NCI-H2196 treated with DMSO at 0.1 percent for 48 hours (cell line): ENCODE measurements at regions not wholly inside any gene's neighbourhood (a gene's known extent, or its start where the extent isn't known, plus 50 kb on each side); places are given as distances from the start of the nearest gene placed in this dataset.
"Not testable (repeated sequence)": the region's sequence is repeated elsewhere in the genome, so short reads cannot be mapped to it uniquely, and the experiment has no call there.

Source experiments
- DNase-seq: peaks from one replicate; lab custom pipeline; 2025; ENCODE audit not compliant: unreplicated experiment; lab: John Stamatoyannopoulos, UW

DNA sequence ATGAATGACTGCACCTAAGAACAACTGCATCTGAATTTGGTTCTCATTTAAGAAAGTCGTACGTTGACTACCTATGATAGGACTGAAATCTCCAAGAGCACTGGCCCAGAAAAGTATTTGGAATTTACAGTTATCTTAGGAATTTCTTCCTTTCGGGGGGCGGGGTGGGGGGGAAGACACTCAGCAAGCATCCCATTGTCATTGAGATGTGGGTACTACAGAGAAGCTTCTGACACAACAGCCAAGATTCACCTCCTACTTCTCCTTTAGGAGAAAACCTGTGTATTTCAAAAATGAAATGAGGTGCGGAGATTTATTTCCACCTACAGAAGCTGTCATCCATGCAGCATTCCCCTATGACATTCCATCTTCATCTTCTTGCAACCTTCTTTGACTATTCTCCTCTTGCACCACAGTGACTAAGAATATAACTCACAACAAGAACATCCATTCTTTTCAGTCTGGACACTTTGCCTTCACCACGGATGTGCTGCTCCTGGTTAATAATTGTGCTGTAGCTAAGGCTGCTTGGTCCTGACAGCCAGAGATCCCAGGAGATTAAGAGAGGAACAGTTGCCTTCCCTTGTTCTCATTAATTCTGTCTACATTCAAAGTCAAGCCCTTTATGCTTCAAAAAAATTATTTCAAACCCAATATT lies 98.4 kb upstream of the FRMD4A start:
- no peak for DNase-seq

DNA sequence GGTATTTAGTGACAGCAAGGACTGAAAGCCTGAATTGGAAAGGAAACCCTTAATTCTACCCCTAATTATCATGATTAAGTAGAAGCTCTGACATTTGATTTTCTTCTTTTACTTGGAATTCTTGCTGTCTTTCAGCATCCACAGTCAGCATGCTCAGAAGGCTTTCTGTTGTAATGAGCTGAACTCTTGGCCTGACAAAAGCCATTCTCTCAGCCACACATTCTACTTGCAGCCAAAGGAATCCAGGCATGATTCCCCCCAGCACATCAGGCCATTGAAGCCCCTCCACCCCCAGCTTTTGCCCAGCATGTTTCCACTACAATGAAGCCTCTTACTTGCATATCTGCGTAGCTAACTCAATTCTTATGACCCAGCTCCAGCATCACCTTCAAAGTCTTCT lies 94.3 kb upstream of the FRMD4A start:
- no peak for DNase-seq

DNA sequence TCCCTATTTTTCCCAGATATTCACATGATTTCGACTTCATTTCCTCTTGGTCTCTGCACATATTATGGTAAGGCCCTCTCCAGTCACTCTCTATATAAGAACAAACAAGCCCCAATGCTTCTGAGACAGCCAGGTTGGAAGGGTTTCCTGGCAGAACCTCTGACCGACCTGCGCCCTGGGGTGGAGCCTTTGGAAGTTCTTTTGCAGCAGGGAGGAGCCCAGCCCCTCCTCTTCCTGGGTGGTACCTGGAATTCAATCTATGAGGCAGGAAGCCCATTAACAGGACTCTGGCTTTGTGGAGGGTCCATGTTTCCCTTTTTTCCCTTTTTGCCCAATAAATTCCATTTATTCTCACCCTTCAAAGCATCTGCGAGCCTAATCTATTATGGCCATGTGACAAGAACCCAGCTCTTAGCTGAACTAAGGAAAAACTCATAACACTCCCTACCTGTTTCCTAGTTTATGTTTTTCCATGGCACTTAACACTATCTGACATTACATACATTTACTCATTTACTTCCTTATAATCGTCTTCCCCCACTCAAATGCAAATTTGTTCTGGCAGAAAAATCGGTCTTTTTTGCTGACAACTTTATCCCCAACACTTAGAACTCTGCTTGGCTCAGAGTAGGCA lies 92.5 kb upstream of the FRMD4A start:
- no peak for DNase-seq

DNA sequence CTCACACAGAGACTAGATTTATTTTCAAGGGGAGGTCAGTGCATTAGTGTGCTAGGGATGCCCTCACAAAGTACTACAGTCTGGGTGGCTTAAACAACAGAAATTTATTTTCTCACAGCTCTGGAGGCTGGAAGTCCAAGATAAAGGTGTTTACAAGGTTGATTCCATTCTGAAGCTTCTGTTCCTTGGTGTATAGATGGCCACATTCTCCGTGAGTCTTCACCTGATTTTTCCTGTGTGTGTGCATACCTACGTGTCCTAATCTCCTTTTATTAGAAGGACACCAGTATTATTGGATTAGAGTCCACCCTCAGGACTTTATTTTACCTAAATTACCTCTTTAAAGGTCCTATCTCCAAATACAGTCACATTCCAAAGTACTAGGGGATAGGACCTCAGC lies 91.7 kb upstream of the FRMD4A start:
- DNase-seq, result no peak

DNA sequence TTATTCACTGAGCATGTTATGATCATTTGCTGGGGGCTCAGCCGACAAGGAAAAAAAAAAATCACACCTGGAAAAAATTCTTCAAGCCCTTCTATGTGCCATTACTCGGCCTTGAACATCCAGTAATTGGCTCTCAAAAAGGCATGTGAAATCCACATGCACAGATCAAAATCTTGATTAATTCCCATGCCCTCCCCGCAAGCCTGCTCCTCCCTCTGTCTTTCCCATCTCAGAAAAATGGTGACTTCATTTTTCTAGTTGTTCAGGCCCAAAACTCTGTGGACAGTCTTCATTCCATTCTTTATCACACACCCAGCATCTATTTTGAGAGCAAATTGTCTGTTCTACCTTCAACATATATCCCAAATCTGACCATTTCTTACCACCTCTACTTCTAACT lies 91.2 kb upstream of the FRMD4A start:
- no peak for DNase-seq

DNA sequence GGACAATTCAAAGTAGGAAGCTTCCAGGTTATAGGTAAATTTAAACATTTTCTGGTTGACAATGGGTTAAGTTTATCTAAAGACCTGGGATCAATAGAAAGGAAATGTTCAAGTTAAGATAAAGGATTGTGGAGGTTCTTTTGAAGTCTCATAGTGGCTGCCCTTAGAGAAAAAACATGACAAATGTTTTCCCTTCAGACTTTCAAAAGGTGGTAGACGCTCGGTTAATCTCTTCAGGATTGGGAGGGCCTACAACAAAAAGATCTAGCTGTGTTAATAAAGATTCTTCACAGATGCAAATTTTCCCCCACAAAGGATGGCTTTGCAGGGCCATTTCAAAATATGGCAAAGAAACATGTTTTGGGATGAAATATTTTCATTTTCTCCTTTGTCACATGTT lies 86.6 kb upstream of the FRMD4A start:
- not testable (repeated sequence) for DNase-seq

DNA sequence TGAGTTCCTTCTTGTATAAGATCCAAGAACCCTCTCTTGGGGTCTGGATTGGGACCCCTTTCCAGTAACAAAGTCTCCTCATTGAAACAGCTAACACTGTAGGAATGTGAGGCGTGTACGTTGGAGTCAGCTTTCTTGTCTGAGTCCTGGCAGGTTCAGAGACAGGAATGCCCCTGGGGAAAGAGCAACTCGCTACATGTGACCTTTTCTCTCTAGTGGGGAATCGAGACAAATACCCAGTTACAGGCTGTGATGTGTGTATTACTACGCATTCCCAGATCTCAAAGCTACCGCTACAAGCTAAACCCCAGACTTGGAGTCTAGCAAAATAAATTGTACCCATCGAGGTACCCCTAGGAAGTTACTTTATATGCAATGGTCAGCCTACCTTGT lies 85.6 kb upstream of the FRMD4A start:
- DNase-seq, result no peak

DNA sequence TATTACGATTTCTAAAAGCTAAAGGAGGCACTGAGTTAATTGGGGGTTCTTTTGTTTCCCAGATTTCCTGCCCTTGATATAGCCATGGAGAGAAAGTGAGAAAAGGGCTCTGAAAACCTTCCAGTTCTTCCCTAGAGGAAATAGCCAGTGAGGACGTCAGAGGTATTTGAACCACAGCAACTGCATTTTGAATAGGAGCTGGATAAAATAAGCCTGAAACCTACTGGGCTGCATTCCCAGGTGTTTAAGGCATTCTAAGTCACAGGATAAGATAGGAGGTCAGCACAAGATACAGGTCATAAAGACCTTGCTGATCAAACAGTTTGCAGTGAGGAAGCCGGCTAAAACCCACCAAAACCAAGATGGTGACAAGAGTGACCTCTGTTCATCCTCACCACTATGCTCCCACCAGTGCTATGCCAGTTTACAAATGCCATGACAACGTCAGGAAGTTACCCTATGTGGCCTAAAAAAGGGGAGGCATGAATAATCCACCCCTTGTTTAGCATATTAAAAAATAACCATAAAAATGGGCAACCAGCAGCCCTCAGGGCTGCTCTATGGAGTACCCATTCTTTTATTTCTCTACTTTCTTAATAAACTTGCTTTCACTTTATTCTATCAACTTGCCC lies 85.1 kb upstream of the FRMD4A start:
- DNase-seq, result no peak

DNA sequence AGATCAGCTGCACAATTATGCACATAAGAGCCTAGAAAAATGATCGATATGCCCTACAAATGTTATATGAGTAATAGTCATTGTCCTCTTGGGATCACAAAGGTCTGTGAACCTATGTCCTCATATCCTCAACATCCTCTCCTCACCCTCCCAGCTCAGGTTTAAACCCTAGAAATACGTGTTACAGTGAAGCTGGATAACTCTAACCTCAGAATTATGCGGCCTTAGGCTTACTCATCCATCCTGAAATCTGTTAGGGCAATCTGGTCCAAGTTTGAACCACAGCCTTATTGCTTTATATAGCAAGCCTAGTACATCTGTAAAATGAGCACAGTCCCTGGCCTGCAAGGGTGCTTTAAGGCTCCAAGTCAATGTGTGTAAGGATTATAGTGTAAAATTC lies 84.2 kb upstream of the FRMD4A start:
- no peak for DNase-seq

DNA sequence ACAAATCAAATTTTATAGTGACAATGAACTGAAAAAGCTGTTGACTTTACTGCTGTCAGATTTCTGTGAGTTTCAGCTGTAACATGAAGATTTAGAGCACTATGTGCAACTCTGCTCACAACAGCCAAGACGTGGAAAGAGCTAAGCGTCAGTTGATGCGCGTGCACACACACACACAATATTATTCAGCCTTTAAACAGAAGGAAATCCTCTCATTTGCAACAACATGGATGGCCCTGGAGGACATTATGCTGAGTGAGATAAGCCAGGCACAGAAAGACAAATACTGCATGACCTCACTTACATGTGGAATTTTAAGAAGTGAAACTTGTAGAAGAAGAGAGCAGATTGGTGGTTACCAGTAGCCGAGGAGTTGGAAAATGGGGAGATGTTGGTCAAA lies 82.8 kb upstream of the FRMD4A start:
- DNase-seq, result no peak

DNA sequence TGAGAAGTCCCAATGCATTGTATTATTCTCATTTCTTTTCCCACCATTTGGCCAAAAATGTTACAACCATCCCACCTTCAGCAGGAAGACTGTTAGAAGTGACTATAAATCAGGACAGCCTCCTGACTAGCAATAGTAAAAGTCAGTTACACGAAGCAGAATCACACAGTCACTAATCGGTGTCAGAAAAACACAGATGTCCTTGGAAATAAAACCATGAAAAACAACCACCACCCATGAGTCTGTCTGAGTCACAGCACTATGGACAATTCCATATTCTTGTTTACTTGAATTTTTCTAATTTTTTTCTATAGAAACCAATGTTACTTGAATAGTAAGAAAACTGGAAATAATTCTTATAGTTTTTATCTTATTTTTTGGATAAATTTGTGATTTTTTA lies 81.9 kb upstream of the FRMD4A start:
- no peak for DNase-seq

DNA sequence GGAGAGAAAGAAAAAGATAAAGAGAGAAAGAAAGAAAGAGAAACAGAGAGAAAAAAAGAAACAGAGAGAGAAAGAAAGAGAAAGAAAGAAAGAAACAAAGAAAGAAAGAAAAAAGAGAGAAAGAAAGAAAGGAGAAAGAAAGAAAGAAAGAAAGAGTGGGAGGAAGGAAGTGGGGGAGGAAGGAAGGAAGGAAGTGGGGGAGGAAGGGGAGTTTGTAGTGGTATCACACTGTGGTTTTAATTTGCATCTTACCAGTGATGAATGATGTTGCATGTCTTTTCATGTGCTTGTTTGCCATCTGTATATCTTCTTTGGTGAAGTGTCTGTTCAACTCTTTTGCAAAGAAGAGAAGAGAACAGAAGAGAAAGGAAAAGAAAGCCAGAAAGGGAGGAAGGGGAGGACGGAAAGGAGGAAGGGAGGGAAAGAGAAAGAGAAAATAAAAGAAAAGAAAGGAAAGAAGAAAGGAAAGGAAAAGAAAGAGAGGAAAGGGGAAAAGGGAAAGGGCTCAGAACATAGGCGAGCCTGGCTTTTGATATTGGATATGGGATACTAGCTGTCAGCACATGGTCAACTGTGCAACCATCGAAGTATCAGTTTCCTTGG lies 79.2 kb upstream of the FRMD4A start:
- DNase-seq, result no peak

DNA sequence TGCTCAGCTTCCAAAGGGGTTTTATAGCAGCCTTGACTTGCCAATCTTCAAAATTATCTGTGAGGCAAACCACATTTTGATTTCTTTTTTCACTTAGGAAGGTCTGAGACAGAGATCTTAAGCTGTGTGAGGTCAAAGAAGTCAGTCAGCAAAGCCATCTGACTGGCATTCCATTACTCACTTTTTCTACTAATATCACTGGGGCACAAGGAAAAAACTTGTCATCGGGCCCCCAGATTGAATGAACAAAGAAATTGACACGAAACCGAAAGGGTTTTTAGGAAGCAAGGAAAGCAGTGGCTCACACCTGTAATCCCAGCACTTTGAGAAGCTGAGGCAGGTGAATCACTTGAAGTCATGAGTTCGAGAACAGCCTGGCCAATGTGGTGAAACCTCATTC lies 78.5 kb upstream of the FRMD4A start:
- DNase-seq, result no peak

DNA sequence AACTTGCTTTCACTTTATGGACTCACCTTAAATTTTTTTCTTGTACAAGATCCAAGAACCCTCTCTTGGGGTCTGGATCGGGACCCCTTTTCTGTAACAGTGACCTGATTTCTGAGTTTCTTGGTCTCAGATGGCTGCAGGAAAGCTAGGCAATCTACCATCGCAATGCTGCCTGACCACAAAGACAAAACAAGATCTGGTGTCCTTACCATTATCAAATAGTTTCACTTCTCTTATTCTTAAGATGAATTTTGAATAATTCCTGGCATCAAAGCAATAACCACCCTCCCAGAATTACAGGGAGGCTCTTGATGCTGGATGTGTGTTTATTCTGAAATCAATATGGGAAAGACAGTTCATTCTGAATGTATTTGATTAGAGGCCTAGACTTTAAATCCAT lies 77.4 kb upstream of the FRMD4A start:
- DNase-seq, result no peak

DNA sequence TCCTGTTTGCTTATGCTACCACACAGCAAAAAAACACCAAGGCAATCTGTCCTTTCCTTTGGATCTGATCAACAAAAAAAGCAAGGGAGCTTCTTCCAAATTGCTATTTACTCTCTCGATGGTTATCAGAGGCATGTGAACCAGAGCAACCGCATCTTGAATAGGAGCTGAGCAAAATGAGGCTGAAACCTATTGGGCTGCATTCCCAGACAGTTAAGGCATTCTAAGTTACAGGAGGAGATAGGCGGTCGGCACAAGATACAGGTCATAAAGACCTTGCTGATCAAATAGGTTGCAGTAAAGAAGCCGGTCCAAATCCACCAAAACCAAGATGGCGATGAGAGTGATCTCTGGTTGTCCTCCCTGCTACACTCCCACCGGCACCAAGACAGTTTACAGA lies 76.8 kb upstream of the FRMD4A start:
- no peak for DNase-seq

DNA sequence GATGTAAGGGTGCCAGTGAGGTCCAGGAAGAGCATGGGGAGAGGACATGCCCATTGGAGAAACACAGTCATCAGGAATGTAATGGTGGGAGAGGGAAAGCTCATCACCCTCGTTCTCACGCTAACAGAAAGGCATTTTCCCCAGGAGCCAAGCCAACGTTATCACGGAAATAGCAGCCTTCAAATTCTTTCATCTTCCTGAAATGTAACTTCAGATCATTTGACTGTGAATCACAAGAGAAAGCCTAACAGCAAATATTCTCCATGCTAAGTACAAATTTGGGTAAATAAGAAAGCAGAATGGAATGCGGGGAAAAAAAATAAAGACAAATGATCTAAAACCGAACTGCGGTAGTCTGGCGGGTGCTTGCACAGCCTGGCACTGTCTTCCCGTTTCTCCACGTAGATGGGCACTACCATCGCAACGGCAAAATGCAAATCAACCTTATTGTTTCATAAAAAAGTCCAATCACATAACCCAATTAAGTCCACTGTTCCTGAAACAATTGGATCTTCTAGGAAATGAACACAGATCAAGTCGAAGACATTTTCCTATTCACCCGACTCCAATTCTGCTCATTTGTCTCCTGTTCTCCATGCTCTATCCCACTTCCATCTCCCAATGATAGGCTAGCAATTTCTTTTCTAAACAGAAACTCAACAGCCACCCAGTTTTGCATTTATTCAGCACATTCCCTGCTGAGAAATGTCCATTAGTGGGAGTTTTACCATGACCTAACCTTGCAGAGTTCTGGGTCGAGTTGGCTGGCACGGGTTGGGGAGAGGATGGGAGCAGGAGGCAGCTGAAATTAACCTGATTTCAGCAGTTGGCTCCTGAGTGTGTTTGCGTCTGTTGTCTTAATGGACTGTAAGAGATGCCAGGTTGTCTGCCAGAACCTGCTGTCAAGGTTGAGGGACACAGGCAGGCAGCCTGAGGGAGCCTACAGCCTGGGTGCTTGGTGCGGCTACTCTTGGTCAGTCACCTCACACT lies 74.6 kb upstream of the FRMD4A start:
- DNase-seq, result no peak

DNA sequence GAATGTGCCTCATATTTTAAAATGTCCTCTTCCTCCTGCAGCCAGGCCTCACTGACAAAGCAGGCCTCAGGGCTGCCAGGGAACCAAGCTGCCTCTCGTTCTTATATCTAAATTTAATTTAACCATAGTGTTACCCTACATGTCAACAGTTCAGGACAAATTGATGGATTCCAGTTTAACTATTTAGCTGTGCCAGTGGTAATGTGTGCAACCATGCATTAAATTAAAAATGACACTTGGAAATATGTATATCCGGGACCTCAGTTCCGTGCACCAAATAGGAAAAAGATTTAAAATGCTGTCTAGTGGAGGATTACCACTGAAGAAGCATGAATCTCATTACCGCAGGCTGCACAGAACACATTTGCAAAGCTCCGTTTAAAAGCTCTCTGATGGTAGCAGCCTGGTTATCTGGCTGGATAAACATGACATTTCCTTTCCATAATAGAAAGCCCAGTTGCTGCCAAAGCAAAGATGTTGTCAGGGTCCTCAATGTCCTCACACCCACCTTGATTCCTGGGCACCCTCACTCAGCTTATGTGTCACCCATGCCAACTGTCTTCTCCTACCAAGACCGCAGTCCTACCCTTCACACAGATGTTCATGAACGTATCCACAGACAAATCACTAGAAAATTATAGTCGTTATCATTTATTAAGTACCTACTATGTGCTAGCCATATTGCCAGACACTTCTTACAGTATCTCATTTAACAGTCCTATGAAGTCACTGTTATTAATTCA lies 73.3 kb upstream of the FRMD4A start:
- no peak for DNase-seq

DNA sequence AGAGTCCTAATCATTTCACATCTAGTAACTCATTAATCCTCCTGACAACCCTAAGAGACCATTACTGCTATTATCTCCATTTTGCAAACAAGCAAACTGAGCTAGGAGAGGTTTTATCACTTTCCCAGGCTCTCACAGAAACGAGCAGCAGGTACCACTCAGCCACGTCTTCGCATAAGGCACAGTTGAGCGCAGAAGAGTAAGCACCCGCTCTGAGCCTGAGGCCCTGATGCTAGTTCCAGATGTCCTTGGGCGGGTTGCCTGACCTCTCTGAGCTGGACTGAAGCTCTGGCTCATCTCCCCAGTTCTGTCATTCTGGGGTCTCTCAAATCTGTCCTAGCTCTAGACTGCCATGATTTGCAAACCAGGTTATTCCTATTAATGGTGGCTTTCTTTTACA lies 72.6 kb upstream of the FRMD4A start:
- no peak for DNase-seq

DNA sequence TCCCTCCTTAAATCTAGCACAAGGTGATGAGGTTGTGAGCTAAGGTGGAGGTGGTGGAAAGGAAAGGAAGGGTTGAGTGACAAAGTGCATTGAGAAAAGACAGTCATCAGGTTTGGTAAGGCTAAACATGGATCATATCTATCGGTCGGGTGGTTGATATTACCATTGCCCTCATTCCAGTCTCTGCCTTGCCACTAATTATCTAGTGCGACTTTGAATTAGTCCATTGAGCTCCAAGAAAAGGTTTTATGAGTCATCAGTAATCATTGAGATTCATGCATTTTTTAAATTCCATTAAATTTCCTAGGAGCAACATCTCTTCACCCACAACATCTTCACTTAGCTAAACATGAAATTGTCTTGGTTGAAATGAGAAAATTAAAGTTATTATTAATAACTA lies 68.9 kb upstream of the FRMD4A start:
- DNase-seq, result no peak

DNA sequence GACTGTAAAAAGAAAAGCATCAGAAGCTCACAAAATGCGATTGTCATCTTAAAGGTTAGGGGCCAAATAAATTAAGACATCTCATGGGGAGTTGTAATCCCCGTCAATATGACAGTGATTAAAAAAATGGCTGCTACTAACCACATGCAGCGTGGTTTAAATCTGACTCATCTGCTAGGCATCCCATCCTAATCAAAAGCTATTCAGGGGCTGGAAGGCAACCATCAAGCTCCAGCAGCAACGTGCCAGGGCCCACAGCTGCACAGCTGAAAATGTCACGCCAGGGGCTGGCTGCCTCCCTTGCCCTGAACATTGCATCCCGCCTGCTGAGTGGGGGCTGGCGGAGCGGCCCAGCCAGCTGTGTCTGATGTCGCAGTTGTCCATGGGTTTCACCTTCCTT lies 66.3 kb upstream of the FRMD4A start:
- DNase-seq, result no peak
